Body of pancreas (tissue), 4 donors: ENCODE measurements at regions not wholly inside any gene's neighbourhood (a gene's known extent, or its start where the extent isn't known, plus 50 kb on each side); places are given as distances from the start of the nearest gene placed in this dataset.
"Not testable (repeated sequence)": the region's sequence is repeated elsewhere in the genome, so short reads cannot be mapped to it uniquely, and the experiment has no call there.

Experiments used
- ATAC-seq: fragments of 150-250 bp; one replicate; pipeline ENCODE4 v1.9.1; 2016
- DNase-seq, 4 donors: peaks; one replicate each; pipeline ENCODE4 v3.0.0-alpha.2; 2019
- H3K27ac ChIP-seq, 4 donors: fragments of 200-600 bp; sonication (generic); 1 replicate in 3 of 4; 2 replicates in 1 of 4; pipeline versions ENCODE4 v1.5.1 to v1.6.1; 2016 to 2019; ENCODE audit warnings: mild to moderate bottlenecking in 1 of 4, mixed read lengths in 1 of 4, moderate library complexity in 1 of 4
- H3K27me3 ChIP-seq, 2 donors: fragments of 200-600 bp; sonication (generic); one replicate each; pipeline ENCODE4 v1.6.0; 2016; ENCODE audit warnings: mild to moderate bottlenecking in 1 of 2
- H3K36me3 ChIP-seq, 2 donors: fragments of 200-600 bp; sonication (generic); replicated peaks in 1 of 2; 2 replicates each; pipeline ENCODE4 v1.5.1; 2016; ENCODE audit warnings: low read depth in 2 of 2; ENCODE audit not compliant: insufficient read depth in 1 of 2
- H3K4me1 ChIP-seq: fragments of 200-600 bp; sonication (generic); one replicate; pipeline ENCODE4 v1.6.0; 2016
- H3K4me3 ChIP-seq, 2 donors: fragments of 200-600 bp; sonication (generic); 1 replicate in 1 of 2; 2 replicates in 1 of 2; pipeline ENCODE4 v1.5.1; 2016 to 2019
- H3K9me3 ChIP-seq, 3 donors: fragments of 200-600 bp; sonication (generic); 1 replicate in 2 of 3; 2 replicates in 1 of 3; pipeline ENCODE4 v1.5.1; 2016
- CTCF ChIP-seq, 7 experiments: fragments of 450-650 bp in 4 of 7; fragments of 200-600 bp in 3 of 7; sonication (generic) in 3 of 7; IDR thresholded peaks; one replicate each; pipeline ENCODE4 v1.5.1; 2016 to 2019; ENCODE audit warnings: antibody characterized with exemption in 7 of 7
- POLR2A ChIP-seq, 3 donors: fragments of 450-650 bp; IDR thresholded peaks; one replicate each; pipeline ENCODE4 v1.6.1; 2016; ENCODE audit warnings: antibody characterized with exemption in 3 of 3, mild to moderate bottlenecking in 2 of 3
- WGBS, 2 donors: methylation state at CpG; one replicate each; pipeline ENCODE4 v1.1.5; 2017; 5-methylcytosine and 5-hydroxymethylcytosine counted together
- intact Hi-C: fragments of 100-400 bp; cut with DNase I; formaldehyde crosslinking; loops from one replicate; pipeline ENCODE4 v1.15.1; 2023

GRCh38 chr7:145700488-145700887 lies 416.1 kb upstream of the CNTNAP2 start:
- ATAC-seq (no peak), DNase-seq (no peak)
- 63 to 65% methylated on average over 3 of the region's 3 CpGs for WGBS, 2 donors
- H3K4me1 ChIP-seq = no peaks in the 10 kb centered on the region
- H3K9me3 ChIP-seq = no peaks in the 10 kb centered on the region
- intact Hi-C loops = no loop called here
- no peak overlapping the region for H3K27ac ChIP-seq
- no peaks in the 10 kb centered on the region for H3K27me3 ChIP-seq
- no peak for TF ChIP-seq POLR2A (IDR thresholded peaks at IDR 0.05)
- TF ChIP-seq CTCF (IDR thresholded peaks at IDR 0.05) = no peak
- no peak overlapping the region for H3K4me3 ChIP-seq
- H3K36me3 ChIP-seq = no peaks in the 10 kb centered on the region

GRCh38 chr7:145698526-145699262 lies 417.9 kb upstream of the CNTNAP2 start:
- no peak overlapping the region for H3K27ac ChIP-seq
- no peaks in the 10 kb centered on the region for H3K9me3 ChIP-seq
- ATAC-seq (no peak), DNase-seq (no peak)
- H3K36me3 ChIP-seq = no peaks in the 10 kb centered on the region
- WGBS, 2 donors = 56 to 64% methylated on average over 6 of the region's 6 CpGs
- H3K27me3 ChIP-seq = no peaks in the 10 kb centered on the region
- no peaks in the 10 kb centered on the region for H3K4me1 ChIP-seq
- H3K4me3 ChIP-seq = no peak overlapping the region
- intact Hi-C loops = no loop called here
- no peak for TF ChIP-seq POLR2A (IDR thresholded peaks at IDR 0.05)
- no peak for TF ChIP-seq CTCF (IDR thresholded peaks at IDR 0.05)

- intact Hi-C loops, H3K27ac ChIP-seq, H3K27me3 ChIP-seq, H3K4me3 ChIP-seq, H3K4me1 ChIP-seq, DNase-seq, H3K9me3 ChIP-seq, ATAC-seq, H3K36me3 ChIP-seq: not testable (repeated sequence)
- 89 to 91% methylated on average over 29 of the region's 49 CpGs for WGBS, 2 donors
These were observed 419.0 kb upstream of the CNTNAP2 start for GRCh38 chr7:145697412-145698107.

- H3K36me3 ChIP-seq = no peaks in the 10 kb centered on the region
- no peak for ATAC-seq
- H3K9me3 ChIP-seq = no peaks in the 10 kb centered on the region
- no peaks in the 10 kb centered on the region for H3K27me3 ChIP-seq
- no peak overlapping the region for H3K4me3 ChIP-seq
- H3K27ac ChIP-seq = no peak overlapping the region
- TF ChIP-seq POLR2A (IDR thresholded peaks at IDR 0.05) (no peak), CTCF (IDR thresholded peaks at IDR 0.05) (no peak)
- intact Hi-C loops = no loop called here
- H3K4me1 ChIP-seq = no peaks in the 10 kb centered on the region
- no peak for DNase-seq
These were observed 420.5 kb upstream of the CNTNAP2 start for GRCh38 chr7:145696071-145696470.

- H3K36me3 ChIP-seq = no peaks in the 10 kb centered on the region
- no peak for ATAC-seq
- no peak overlapping the region for H3K27ac ChIP-seq
- intact Hi-C loops = no loop called here
- H3K4me1 ChIP-seq = no peaks in the 10 kb centered on the region
- H3K4me3 ChIP-seq = no peak overlapping the region
- H3K27me3 ChIP-seq = no peaks in the 10 kb centered on the region
- TF ChIP-seq CTCF (IDR thresholded peaks at IDR 0.05) (no peak), POLR2A (IDR thresholded peaks at IDR 0.05) (no peak)
- no peaks in the 10 kb centered on the region for H3K9me3 ChIP-seq
- no peak for DNase-seq
- 37 to 40% methylated on average over 3 of the region's 3 CpGs for WGBS, 2 donors
These were observed 424.2 kb upstream of the CNTNAP2 start for GRCh38 chr7:145692237-145692950.
